HTR-8/SVneo (cell line): ENCODE measurements at regions not wholly inside any gene's neighbourhood (a gene's known extent, or its start where the extent isn't known, plus 50 kb on each side); places are given as distances from the start of the nearest gene placed in this dataset.
"Not testable (repeated sequence)": the region's sequence is repeated elsewhere in the genome, so short reads cannot be mapped to it uniquely, and the experiment has no call there.

Experiments
- DNase-seq: peaks from one replicate; pipeline ENCODE4 v3.0.0; 2011; ENCODE audit warnings: low spot score, mixed read lengths; ENCODE audit not compliant: insufficient read length
- FAIRE-seq: peaks from 2 replicates; lab custom pipeline; 2011; peaks lifted over from hg19 to GRCh38; lab: Jason Lieb, UNC

DNA sequence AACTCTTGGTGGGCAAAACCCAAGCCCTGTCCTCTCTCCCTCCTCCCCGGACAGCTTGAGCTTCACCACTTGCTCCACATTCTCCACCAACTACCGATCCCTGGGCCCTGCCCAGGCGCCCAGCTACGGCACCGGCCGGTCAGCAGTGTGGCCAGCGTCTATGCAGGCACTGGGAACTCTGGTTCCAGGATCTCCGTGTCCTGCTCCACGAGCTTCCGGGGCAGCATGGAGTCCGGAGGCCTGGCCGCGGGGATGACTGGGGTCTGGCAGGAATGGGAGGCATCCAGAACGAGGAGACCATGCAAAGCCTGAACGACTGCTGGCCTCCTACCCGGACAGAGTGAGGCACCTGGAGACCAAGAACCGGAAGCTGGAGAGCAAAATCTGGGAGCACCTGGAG lies 68.9 kb upstream of the RTL6 start:
- FAIRE-seq, result no peak
- DNase-seq, result no peak

DNA sequence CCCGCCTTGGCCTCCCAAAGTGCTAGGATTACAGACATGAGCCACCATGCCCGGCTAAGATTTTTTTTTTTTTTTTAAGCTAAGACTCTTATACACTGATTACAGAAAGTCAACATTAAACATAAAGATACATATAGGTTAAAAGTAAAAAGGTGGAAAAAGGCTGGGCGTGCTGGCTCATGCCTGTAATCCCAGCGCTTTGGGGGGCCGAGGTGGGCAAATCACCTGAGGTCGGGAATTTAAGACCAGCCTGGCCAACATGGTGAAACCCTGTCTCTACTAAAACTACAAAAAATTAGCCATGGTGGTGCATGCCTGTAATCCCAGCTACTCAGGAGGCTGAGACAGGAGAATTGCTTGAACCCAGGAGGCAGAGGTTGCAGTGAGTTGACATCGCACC lies 64.6 kb upstream of the RTL6 start:
- not testable (repeated sequence) for DNase-seq, FAIRE-seq

DNA sequence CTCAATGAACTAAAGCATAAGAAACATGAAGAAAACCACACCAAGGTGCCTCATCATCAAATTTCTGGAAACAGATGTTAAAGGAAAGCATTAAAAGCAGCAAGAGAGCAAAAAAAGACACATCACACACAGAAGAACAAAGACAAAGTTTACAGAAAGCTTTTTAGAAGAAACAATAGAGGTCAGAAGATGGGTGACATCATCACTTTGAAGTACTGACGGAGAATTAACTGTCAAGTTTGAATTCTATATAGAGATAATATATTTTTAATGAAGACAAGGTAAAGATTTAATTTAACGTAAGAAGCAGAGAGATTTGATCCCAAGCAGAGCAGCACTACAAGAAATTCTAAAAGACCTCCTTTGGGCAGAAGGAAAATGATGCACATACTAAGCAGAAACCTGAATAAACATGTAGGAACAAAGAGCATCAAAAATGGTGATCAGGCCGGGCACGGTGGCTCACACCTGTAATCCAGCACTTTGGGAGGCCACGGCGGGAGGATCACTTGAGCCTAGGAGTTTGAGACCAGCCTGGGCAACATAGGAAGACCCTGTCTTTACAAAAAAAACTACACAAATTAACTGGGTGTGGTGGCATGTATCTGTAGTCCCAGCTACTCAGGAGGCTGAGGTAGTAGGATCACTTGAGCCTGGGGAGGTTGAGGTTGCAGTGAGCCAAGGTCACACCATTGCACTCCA lies 63.3 kb upstream of the RTL6 start:
- FAIRE-seq (no peak), DNase-seq (no peak)

DNA sequence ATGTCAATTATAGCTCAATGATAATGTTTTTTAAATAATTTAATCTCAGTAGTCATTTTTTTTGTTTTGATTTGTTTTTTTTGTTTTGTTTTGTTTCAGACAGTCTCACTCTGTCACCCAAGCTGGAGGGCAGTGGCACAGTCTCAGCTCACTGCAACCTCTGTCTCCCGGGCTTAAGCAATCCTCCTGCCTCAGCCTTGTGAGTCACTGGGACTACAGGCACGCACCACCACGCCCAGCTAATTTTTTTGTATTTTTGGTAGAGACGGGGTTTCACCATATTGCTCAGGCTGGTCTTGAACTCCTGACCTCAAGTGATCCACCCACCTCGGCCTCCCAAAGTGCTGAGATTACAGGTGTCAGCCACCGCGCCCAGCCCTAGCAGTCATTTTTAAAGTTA lies 60.6 kb upstream of the RTL6 start:
- not testable (repeated sequence) for FAIRE-seq

DNA sequence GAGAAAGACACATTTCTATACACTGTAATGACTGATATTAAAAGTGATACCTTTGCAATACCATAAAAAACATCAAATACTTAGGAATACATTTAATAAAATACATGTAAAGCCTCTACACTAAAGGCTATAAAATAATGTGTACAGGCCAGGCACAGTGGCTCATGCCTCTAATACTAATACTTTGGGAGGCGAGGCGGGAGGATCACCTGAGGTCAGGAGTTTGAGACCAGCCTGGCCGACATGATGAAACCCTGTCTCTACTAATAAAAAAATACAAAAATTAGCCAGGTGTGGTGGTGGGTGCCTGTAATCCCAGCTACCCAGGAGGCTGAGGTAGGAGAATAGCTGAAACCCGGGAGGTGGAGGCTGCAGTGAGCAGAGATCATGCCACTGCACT lies 59.8 kb upstream of the RTL6 start:
- not testable (repeated sequence) for FAIRE-seq

More for the DNA sequence above, 60.6 kb upstream of the RTL6 start:
- DNase-seq, result not testable (repeated sequence)

DNA sequence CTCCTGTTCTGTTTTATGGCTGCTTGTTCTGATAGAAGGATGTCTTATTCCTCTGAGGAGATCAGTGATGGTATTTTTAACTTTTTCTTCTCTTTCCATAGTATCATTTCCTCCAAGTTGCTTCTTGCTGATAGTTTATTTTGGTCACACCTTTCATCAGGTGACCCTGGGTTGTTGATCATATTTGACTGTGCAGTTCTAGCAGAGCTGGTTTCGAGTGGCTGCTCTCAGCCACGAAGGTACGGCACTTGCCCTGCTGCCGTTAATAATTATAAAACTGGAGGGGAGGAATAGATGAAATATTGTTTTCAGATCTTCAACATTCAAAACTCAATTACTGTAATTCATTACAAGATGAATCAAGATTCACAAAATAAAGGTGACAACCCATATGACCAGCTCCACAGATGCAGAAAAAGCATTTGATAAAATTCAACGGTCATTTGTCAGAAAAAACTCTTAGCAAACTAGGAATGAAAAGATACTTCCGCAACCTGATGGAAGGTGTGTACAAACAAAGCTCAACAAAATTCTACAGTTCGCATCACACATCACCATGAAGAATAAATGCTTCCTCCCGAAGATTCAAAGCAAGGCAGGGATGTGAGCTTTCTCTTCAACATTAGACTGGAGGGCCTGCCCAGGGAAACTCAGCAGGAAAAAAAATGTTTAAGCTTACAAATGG lies 59.2 kb upstream of the RTL6 start:
- FAIRE-seq (no peak), DNase-seq (no peak)

More for the DNA sequence above, 59.8 kb upstream of the RTL6 start:
- DNase-seq, result not testable (repeated sequence)

DNA sequence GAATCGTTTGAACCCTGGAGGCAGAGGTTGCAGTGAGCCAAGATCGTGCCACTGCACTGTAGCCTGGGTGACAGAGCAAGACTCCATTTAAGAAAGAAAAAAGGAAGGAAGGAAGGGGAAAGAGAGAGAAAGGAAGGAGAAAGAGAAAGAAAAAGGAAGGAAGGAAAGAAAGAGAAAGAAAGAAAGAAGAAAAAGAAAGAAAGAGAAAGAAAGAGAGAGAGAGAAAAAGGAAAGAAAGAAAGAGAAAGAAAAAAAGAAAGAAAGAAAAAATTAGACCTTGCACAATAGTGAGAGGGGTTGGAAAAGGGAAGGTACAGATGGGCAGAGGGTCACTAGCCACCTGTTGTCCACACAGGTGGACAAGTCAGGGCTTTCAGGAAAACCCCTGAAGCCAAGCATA lies 57.6 kb upstream of the RTL6 start:
- FAIRE-seq, result no peak
- DNase-seq, result no peak

DNA sequence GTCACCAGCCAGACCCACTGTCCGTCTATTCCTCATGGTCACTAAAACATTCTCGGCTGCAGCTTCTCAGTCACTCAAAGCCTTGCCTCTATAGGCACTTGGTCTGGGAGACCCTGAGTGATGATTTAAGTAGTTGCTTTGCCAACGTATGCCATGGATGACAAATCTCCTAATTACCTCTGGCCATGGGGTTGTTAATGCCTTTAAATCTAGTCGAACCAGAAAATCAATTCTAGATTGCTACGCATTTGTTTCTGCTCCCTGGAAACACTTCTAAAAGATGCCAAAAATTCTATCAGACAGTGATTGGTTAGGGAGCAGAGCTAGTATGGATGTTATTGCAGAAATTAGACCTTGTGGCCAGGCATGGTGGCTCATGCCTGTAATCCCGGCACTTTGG lies 57.0 kb upstream of the RTL6 start:
- DNase-seq, result no peak
- no peak for FAIRE-seq

DNA sequence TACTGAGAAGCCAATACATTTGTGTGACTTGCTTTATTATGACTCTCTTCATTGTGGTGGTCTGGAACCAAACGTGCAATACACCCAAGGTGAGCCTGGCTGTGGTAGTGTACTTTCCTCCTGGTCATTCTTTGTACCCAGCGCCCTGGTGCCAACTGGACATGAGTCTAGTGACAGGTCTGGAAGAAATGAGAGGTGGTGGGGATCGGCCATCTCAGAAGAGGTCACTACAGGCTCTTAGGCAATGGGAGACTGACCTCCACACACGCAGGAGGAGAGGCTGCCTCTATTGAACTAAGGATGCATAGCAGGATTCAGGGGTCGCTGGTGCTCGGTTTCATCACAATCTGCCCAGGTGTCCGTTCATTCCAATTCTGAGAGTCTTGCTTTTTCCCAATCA lies 56.4 kb upstream of the RTL6 start:
- DNase-seq (no peak), FAIRE-seq (no peak)

DNA sequence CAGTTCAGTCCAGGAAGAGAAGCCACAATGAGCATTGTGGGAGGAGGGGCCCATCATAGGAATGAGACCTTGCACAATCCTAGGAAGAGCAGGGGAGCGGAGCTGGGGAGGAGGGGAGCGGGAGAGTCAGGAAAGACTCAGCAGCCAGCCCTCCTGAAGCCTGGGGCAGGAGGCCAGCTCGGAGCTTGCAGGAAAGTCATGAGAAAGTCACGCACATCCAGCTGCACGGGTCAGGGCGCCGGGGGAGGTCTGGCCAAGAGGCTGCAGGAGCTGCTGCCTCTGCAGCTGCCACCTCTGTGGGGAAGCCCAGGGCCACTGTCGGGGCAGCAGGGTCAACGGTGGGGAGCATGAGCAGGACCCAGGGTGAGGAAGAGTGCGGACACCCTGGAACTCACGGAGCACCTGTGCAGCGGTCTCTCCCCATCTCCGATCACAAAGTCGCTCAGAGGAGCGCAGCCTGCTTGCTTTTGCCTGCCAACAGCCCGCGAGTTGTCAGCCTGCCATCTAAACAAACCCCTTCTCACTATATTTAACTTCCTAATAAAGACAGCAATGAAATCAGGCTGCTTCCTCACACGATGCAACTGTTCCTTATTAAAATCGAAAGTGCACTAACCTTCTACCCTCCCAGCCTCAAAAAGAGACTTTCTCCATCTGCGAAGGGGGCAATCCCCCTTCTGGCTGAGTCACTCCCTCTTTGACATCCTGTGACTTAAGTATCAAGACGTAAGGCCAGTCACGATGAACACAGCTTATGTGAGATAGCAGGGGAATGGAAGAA lies 52.9 kb upstream of the RTL6 start:
- FAIRE-seq, result no peak
- peak; percentile 71 for DNase-seq

DNA sequence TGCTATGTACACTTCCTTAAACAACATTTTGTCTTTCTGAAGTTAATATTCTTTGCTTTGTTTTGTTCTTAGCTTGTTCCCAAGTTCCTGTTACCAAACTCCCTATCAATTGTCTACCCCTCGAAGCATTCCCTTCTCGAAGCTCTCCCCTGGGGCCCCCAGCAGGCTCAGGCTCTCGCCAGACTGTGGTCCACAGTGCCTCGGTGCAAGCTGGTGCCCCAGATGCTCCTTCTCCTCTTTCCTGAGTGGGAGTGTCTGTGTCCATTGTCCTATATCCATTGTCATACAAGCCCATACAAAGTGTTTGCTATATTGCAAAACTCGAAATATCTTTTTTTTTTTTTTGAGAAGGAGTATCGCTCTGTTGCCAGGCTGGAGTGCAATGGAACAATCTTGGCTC lies 51.7 kb upstream of the RTL6 start:
- DNase-seq (no peak), FAIRE-seq (no peak)

DNA sequence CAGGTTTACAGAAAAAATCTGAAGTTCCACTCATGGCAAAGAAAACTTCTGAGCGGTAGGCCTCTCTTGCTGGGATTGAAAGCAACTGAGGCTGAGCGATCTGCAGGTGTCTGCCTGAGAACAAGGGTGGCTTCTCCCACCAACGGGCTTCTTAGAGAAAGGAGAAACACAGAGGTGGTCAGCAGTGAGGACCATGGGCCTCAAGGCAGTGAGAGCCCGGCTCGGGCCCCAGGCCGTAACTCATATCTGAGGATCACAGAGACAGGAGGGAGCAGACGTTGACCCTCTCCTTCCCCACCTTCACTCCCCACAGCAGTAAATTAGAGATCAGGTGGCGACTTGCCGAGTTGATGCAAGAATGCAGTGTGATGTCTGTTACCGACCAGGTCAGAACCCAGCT lies 50.9 kb upstream of the RTL6 start:
- no peak for DNase-seq
- no peak for FAIRE-seq
